KMS-11 (cell line): ENCODE measurements at regions not wholly inside any gene's neighbourhood (a gene's known extent, or its start where the extent isn't known, plus 50 kb on each side); places are given as distances from the start of the nearest gene placed in this dataset.

ENCODE experiments used
- H2AFZ ChIP-seq: fragments of 200-600 bp; sonication (generic); 2 replicates; pipeline ENCODE4 v1.6.1; 2016; ENCODE audit warnings: antibody characterized with exemption, mixed run types, low read depth
- H3K27ac ChIP-seq: fragments of 200-600 bp; sonication (generic); 2 replicates; pipeline ENCODE4 v1.6.1; 2016; ENCODE audit warnings: mild to moderate bottlenecking, mixed run types
- H3K27me3 ChIP-seq: fragments of 200-600 bp; sonication (generic); 2 replicates; pipeline ENCODE4 v1.6.1; 2017; ENCODE audit warnings: mild to moderate bottlenecking, low read depth, mixed run types, moderate library complexity; ENCODE audit not compliant: insufficient read depth
- H3K36me3 ChIP-seq: fragments of 200-600 bp; sonication (generic); 2 replicates; pipeline ENCODE4 v1.6.1; 2017; ENCODE audit warnings: mild to moderate bottlenecking, mixed run types; ENCODE audit not compliant: insufficient read depth
- H3K4me1 ChIP-seq: fragments of 200-600 bp; sonication (generic); 2 replicates; pipeline ENCODE4 v1.6.1; 2016; ENCODE audit warnings: mild to moderate bottlenecking, low read depth, mixed run types; ENCODE audit not compliant: poor library complexity, severe bottlenecking
- H3K4me2 ChIP-seq: fragments of 200-600 bp; sonication (generic); 2 replicates; pipeline ENCODE4 v1.7.0; 2016; ENCODE audit warnings: mild to moderate bottlenecking, mixed run types
- H3K4me3 ChIP-seq: fragments of 200-600 bp; sonication (generic); IDR thresholded peaks from 2 replicates; pipeline ENCODE4 v1.6.1; 2017; ENCODE audit warnings: low read depth, low read length, mixed read lengths; ENCODE audit not compliant: insufficient read depth
- H3K79me2 ChIP-seq: fragments of 200-600 bp; sonication (generic); 2 replicates; pipeline ENCODE4 v1.6.1; 2016; ENCODE audit warnings: low read depth, mixed run types; ENCODE audit not compliant: insufficient read depth
- H3K9ac ChIP-seq: fragments of 200-600 bp; sonication (generic); 2 replicates; pipeline ENCODE4 v1.6.1; 2016; ENCODE audit warnings: mild to moderate bottlenecking, mixed run types
- H4K20me1 ChIP-seq: fragments of 200-600 bp; sonication (generic); 2 replicates; pipeline ENCODE4 v1.6.1; 2016; ENCODE audit warnings: mild to moderate bottlenecking, mixed run types; ENCODE audit not compliant: insufficient read depth
- CTCF ChIP-seq: fragments of 200-600 bp; sonication (generic); conservative IDR thresholded peaks from 2 replicates; pipeline ENCODE4 v1.6.1; 2017; ENCODE audit warnings: low read depth, mild to moderate bottlenecking, antibody characterized with exemption, low read length, moderate library complexity, mixed read lengths

GRCh38 chr3:64431526-64432091 lies 206.3 kb upstream of the PRICKLE2 start:
- TF ChIP-seq CTCF: no peak
- Histone ChIP-seq H3K79me2 (no peaks in the 10 kb centered on the region), H3K27me3 (no peaks in the 10 kb centered on the region), H3K4me3 (no peak overlapping the region), H3K27ac (no peak overlapping the region), H3K36me3 (no peaks in the 10 kb centered on the region), H3K4me1 (no peaks in the 10 kb centered on the region), H3K9ac (no peak overlapping the region), H3K4me2 (no peak overlapping the region), H2AFZ (no peak overlapping the region), H4K20me1 (no peaks in the 10 kb centered on the region)

- Histone ChIP-seq H3K9ac (no peak overlapping the region), H3K79me2 (no peaks in the 10 kb centered on the region), H3K4me1 (no peaks in the 10 kb centered on the region), H3K4me2 (no peak overlapping the region), H3K27ac (no peak overlapping the region), H3K36me3 (no peaks in the 10 kb centered on the region), H4K20me1 (no peaks in the 10 kb centered on the region), H3K4me3 (no peak overlapping the region), H3K27me3 (no peaks in the 10 kb centered on the region), H2AFZ (no peak overlapping the region)
- TF ChIP-seq CTCF: no peak
Measured at GRCh38 chr3:64427671-64428070, 202.4 kb upstream of the PRICKLE2 start.

GRCh38 chr3:64426551-64426950 lies 201.3 kb upstream of the PRICKLE2 start:
- H4K20me1 ChIP-seq: no peaks in the 10 kb centered on the region
- no peaks in the 10 kb centered on the region for H3K36me3 ChIP-seq
- no peak overlapping the region for H3K4me3 ChIP-seq
- no peak overlapping the region for H3K27ac ChIP-seq
- TF ChIP-seq CTCF: no peak
- no peaks in the 10 kb centered on the region for H3K4me1 ChIP-seq
- H3K4me2 ChIP-seq: no peak overlapping the region
- no peak overlapping the region for H3K9ac ChIP-seq
- H2AFZ ChIP-seq: no peak overlapping the region
- H3K79me2 ChIP-seq: no peaks in the 10 kb centered on the region
- H3K27me3 ChIP-seq: no peaks in the 10 kb centered on the region

- Histone ChIP-seq H3K36me3 (no peaks in the 10 kb centered on the region), H3K27me3 (no peaks in the 10 kb centered on the region), H4K20me1 (no peaks in the 10 kb centered on the region), H3K27ac (no peak overlapping the region), H3K4me3 (no peak overlapping the region), H3K79me2 (no peaks in the 10 kb centered on the region), H3K4me2 (no peak overlapping the region), H3K4me1 (no peaks in the 10 kb centered on the region), H3K9ac (no peak overlapping the region), H2AFZ (no peak overlapping the region)
- no peak for TF ChIP-seq CTCF
Measured at GRCh38 chr3:64422932-64423331, 197.7 kb upstream of the PRICKLE2 start.
